NCI-H345 treated with DMSO at 0.1 percent for 48 hours (cell line): ENCODE measurements at regions not wholly inside any gene's neighbourhood (a gene's known extent, or its start where the extent isn't known, plus 50 kb on each side); places are given as distances from the start of the nearest gene placed in this dataset.
"Not testable (repeated sequence)": the region's sequence is repeated elsewhere in the genome, so short reads cannot be mapped to it uniquely, and the experiment has no call there.

Experiments used
- DNase-seq: peaks from one replicate; lab custom pipeline; 2025; ENCODE audit not compliant: unreplicated experiment; lab: John Stamatoyannopoulos, UW

- DNase-seq = no peak
Observed at GRCh38 chr2:136295168-136295567, 177.2 kb upstream of the CXCR4 start.

GRCh38 chr2:136291871-136292270, 173.9 kb upstream of the CXCR4 start:
- DNase-seq = no peak

- DNase-seq = no peak
Observed at GRCh38 chr2:136290326-136290725, 172.4 kb upstream of the CXCR4 start.

GRCh38 chr2:136288249-136288648, 170.3 kb upstream of the CXCR4 start:
- DNase-seq = no peak

- DNase-seq = no peak
Observed at GRCh38 chr2:136286423-136286822, 168.5 kb upstream of the CXCR4 start.

GRCh38 chr2:136284226-136285119, 166.5 kb upstream of the CXCR4 start:
- DNase-seq = no peak

- no peak for DNase-seq
Observed at GRCh38 chr2:136282251-136282650, 164.3 kb upstream of the CXCR4 start.

- no peak for DNase-seq
Observed at GRCh38 chr2:136281281-136282114, 163.5 kb upstream of the CXCR4 start.

GRCh38 chr2:136266346-136266745, 148.4 kb upstream of the CXCR4 start:
- not testable (repeated sequence) for DNase-seq

GRCh38 chr2:136259551-136259950, 141.6 kb upstream of the CXCR4 start:
- no peak for DNase-seq

GRCh38 chr2:136257893-136258292, 139.9 kb upstream of the CXCR4 start:
- no peak for DNase-seq

GRCh38 chr2:136255648-136256461, 137.9 kb upstream of the CXCR4 start:
- DNase-seq = no peak

GRCh38 chr2:136255127-136255526, 137.2 kb upstream of the CXCR4 start:
- no peak for DNase-seq

GRCh38 chr2:136254681-136255080, 136.7 kb upstream of the CXCR4 start:
- DNase-seq = no peak

- no peak for DNase-seq
Observed at GRCh38 chr2:136253288-136254004, 135.5 kb upstream of the CXCR4 start.

- DNase-seq = no peak
Observed at GRCh38 chr2:136251885-136252585, 134.1 kb upstream of the CXCR4 start.

GRCh38 chr2:136251197-136251884, 133.4 kb upstream of the CXCR4 start:
- no peak for DNase-seq

GRCh38 chr2:136250131-136250530, 132.2 kb upstream of the CXCR4 start:
- DNase-seq = no peak

- no peak for DNase-seq
Observed at GRCh38 chr2:136248907-136249306, 131.0 kb upstream of the CXCR4 start.
